GM12801 (cell line): ENCODE measurements at regions not wholly inside any gene's neighbourhood (a gene's known extent, or its start where the extent isn't known, plus 50 kb on each side); places are given as distances from the start of the nearest gene placed in this dataset.

Source experiments
- CTCF ChIP-seq: IDR thresholded peaks from one replicate; pipeline ENCODE4 v1.5.1; 2011; ENCODE audit warnings: control low read depth; ENCODE audit not compliant: insufficient read length; ENCODE audit errors: extremely low read depth

DNA sequence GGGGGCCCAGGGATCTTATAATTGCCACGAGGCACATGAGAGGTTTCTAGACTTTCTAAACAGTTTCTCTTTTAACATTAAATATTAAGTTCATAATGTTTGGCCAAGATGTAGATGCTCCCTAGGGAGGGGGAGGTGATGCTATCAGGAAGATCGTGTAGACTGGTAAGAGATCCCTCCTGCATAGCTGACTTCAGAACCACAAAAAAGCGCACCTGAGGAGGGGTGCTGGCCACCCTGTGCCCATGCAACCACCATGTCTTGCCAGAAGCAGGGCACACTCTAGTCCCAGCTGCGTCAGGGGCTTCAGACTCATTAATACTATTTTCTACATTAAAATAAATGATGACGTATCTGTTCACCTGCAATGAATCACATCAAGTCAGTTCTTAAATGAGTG, 103.4 kb upstream of the SLC35G4 start:
- TF ChIP-seq CTCF, result no peak

- no peak for TF ChIP-seq CTCF
Observed at GRCh38 chr18:11504962-11505361, 104.4 kb upstream of the SLC35G4 start.

- no peak for TF ChIP-seq CTCF
Observed at GRCh38 chr18:11502368-11502767, 107.0 kb upstream of the SLC35G4 start.

DNA sequence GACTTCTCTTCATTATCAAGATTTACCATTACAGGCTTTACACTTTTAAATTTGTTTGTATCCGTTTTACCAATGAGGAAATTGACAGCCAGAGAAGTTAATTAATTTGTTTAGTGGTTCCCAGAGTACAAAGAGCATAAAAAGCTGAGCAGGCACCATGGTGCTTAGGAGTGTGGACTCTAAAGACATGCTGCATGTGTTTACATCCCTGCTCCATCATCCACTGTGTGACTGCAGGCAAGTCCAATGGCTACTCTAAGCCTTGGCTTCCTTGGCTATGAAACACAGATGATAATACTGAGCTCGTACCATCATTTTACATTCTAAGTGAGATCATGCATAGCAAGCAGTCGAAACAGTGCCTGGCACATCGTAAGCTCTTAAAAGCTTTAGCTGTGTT, 108.0 kb upstream of the SLC35G4 start:
- no peak for TF ChIP-seq CTCF

DNA sequence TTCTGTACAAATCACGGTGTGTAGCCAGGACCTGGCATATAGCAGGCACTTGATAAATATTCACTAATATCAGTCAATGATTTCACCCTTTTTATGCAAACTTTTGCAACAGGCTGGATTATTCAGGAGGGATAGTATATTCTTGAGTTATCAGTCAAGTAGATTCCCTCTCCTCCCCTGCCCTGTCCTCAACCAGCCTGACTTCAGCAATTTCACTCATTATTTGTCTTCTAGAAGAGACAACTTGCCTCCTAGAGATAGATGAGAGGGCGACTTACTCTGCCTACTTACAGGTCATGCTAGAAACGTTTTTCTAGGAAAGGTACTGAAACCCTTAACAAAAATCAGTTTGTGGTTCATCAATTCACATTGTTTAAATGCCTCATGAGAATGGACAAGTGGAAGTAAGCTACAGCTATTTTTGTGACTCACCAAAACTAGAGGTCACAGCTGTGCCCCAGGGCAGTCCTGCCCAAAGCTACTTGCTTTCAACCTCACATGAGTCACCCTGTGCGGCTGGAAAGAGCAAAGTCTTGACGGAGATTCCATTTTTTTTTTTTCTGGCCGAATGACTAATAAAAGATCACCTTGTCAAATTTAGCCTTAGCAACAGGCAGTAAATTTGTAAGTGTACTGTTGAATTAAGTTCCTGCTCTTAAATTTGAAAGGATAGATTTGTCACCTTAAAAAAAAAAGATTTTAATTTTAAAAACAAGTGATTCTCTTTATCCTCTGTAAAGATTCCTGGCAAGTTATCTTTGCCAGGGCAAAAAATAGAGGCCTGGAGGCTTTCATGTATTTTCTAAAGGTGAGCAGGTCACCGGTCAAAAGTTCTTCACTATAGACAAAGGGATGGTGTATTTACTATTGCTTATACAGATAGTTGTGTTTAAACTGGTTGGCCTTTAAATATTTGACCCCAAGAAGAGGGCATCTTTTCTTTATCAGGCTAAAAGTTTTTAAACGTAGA, 109.0 kb upstream of the SLC35G4 start:
- TF ChIP-seq CTCF, result no peak

DNA sequence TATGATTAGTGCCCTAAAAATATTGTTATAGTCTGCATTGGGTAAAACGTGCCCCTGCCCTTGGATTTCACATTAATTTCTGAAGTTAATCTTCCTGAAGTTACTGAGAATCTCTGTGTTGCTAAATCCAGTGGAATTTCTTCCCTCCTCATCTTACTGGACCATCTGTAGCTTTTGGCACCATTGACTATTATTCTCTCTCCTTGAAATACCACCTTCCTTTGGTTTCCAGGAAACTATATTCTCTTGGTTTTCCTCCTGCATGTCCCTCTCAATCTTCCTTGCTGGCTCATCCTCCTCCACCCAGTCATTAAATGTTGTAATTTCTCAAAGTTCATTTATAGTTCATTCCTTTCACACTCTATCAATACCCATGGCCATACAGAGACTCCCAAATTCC, 110.6 kb upstream of the SLC35G4 start:
- no peak for TF ChIP-seq CTCF

DNA sequence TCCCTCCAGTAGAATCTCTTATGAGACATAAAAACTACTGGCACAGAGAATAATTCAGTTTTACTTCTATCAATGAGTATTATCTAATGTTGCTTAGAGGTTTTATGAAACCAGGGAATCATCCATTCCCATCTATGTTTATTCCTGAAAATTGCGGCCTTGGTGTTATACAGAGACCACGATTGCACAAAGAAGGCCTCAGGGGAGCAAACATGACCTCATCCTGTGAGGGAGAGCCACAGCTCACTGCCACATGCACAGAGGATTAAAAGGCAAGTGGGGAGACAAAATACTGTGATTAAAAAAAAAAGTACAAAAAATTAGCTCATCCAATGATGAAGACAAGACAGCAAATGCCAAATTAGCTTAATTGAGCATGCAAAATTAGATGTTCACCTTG, 111.8 kb upstream of the SLC35G4 start:
- no peak for TF ChIP-seq CTCF
